Karpas-422 (cell line): ENCODE measurements at regions not wholly inside any gene's neighbourhood (a gene's known extent, or its start where the extent isn't known, plus 50 kb on each side); places are given as distances from the start of the nearest gene placed in this dataset.

Experiments used
- DNase-seq: peaks from one replicate; pipeline ENCODE4 v3.0.0-alpha.2; 2015
- H2AFZ ChIP-seq: fragments of 200-600 bp; sonication (generic); 2 replicates; pipeline ENCODE4 v1.6.1; 2014; ENCODE audit warnings: antibody characterized with exemption, low read length, mixed read lengths
- H3K27ac ChIP-seq: fragments of 200-600 bp; sonication (generic); 2 replicates; pipeline ENCODE4 v1.5.1; 2014; ENCODE audit warnings: mild to moderate bottlenecking, low read length, moderate library complexity
- H3K27me3 ChIP-seq: fragments of 200-600 bp; sonication (generic); 2 replicates; pipeline ENCODE4 v1.6.1; 2014; ENCODE audit warnings: low read length, mixed read lengths
- H3K36me3 ChIP-seq: fragments of 200-600 bp; sonication (generic); 2 replicates; pipeline ENCODE4 v1.6.1; 2014; ENCODE audit warnings: low read length, mixed read lengths; ENCODE audit not compliant: insufficient read depth
- H3K4me1 ChIP-seq: fragments of 200-600 bp; sonication (generic); 2 replicates; pipeline ENCODE4 v1.6.1; 2014; ENCODE audit warnings: mild to moderate bottlenecking, low read length, mixed read lengths
- H3K4me2 ChIP-seq: fragments of 200-600 bp; sonication (generic); 2 replicates; pipeline ENCODE4 v1.6.1; 2014; ENCODE audit warnings: low read length, low read depth, mild to moderate bottlenecking; ENCODE audit not compliant: poor library complexity, severe bottlenecking
- H3K4me3 ChIP-seq: fragments of 200-600 bp; sonication (generic); 2 replicates; pipeline ENCODE4 v1.5.1; 2014; ENCODE audit warnings: mild to moderate bottlenecking, antibody characterized with exemption, low read length, mixed read lengths
- H3K79me2 ChIP-seq: fragments of 200-600 bp; sonication (generic); 2 replicates; pipeline ENCODE4 v1.6.1; 2014; ENCODE audit warnings: mild to moderate bottlenecking, low read length, mixed read lengths
- H3K9ac ChIP-seq: fragments of 200-600 bp; sonication (generic); 2 replicates; pipeline ENCODE4 v1.6.0; 2014; ENCODE audit warnings: low read length
- H3K9me2 ChIP-seq: fragments of 200-600 bp; sonication (generic), shearing (Covaris generic); replicated peaks from 2 replicates; pipeline ENCODE4 v1.6.0; 2014; ENCODE audit warnings: mild to moderate bottlenecking, low read length, moderate library complexity; ENCODE audit not compliant: insufficient read depth
- H3K9me3 ChIP-seq: fragments of 300-700, 200-600 bp; sonication (generic); 2 replicates; pipeline ENCODE4 v1.6.1; 2014; ENCODE audit warnings: low read length, mixed read lengths
- H4K20me1 ChIP-seq: fragments of 200-600 bp; sonication (generic); 2 replicates; pipeline ENCODE4 v1.6.1; 2014; ENCODE audit warnings: mild to moderate bottlenecking, antibody characterized with exemption, low read length, low read depth; ENCODE audit not compliant: insufficient read depth

- Histone ChIP-seq H3K4me3 (no peak overlapping the region), H3K79me2 (no peaks in the 10 kb centered on the region), H3K27me3 (no peaks in the 10 kb centered on the region), H3K36me3 (no peaks in the 10 kb centered on the region), H3K9ac (no peak overlapping the region), H2AFZ (no peak overlapping the region), H3K4me1 (no peaks in the 10 kb centered on the region), H4K20me1 (no peaks in the 10 kb centered on the region), H3K9me2 (no peaks in the 10 kb centered on the region), H3K9me3 (no peaks in the 10 kb centered on the region), H3K4me2 (no peak overlapping the region), H3K27ac (no peak overlapping the region)
- DNase-seq, result no peak
Measured at GRCh38 chr12:91657032-91657431, 474.4 kb upstream of the DCN start.

GRCh38 chr12:91655966-91656365, 473.3 kb upstream of the DCN start:
- Histone ChIP-seq H3K36me3 (no peaks in the 10 kb centered on the region), H3K9ac (no peak overlapping the region), H3K9me2 (no peaks in the 10 kb centered on the region), H3K9me3 (no peaks in the 10 kb centered on the region), H3K27ac (no peak overlapping the region), H3K79me2 (no peaks in the 10 kb centered on the region), H4K20me1 (no peaks in the 10 kb centered on the region), H3K4me1 (no peaks in the 10 kb centered on the region), H3K4me2 (no peak overlapping the region), H2AFZ (no peak overlapping the region), H3K4me3 (no peak overlapping the region), H3K27me3 (no peaks in the 10 kb centered on the region)
- no peak for DNase-seq

- Histone ChIP-seq H2AFZ (no peak overlapping the region), H3K36me3 (no peaks in the 10 kb centered on the region), H3K4me1 (no peaks in the 10 kb centered on the region), H3K27me3 (no peaks in the 10 kb centered on the region), H3K9ac (no peak overlapping the region), H3K4me3 (no peak overlapping the region), H3K27ac (no peak overlapping the region), H3K79me2 (no peaks in the 10 kb centered on the region), H3K9me3 (no peaks in the 10 kb centered on the region), H3K9me2 (no peaks in the 10 kb centered on the region), H4K20me1 (no peaks in the 10 kb centered on the region), H3K4me2 (no peak overlapping the region)
- no peak for DNase-seq
Measured at GRCh38 chr12:91654087-91654486, 471.5 kb upstream of the DCN start.

- no peaks in the 10 kb centered on the region for H3K9me2 ChIP-seq
- H3K4me1 ChIP-seq, result no peaks in the 10 kb centered on the region
- no peaks in the 10 kb centered on the region for H4K20me1 ChIP-seq
- DNase-seq, result no peak
- H3K4me2 ChIP-seq, result no peak overlapping the region
- H2AFZ ChIP-seq, result no peak overlapping the region
- no peaks in the 10 kb centered on the region for H3K36me3 ChIP-seq
- H3K79me2 ChIP-seq, result no peaks in the 10 kb centered on the region
- no peak overlapping the region for H3K4me3 ChIP-seq
- H3K9me3 ChIP-seq, result no peaks in the 10 kb centered on the region
- H3K9ac ChIP-seq, result no peak overlapping the region
- no peak overlapping the region for H3K27ac ChIP-seq
- no peaks in the 10 kb centered on the region for H3K27me3 ChIP-seq
Measured at GRCh38 chr12:91651728-91652127, 469.1 kb upstream of the DCN start.

- no peak overlapping the region for H3K9ac ChIP-seq
- no peak overlapping the region for H2AFZ ChIP-seq
- H3K36me3 ChIP-seq, result no peaks in the 10 kb centered on the region
- no peak for DNase-seq
- H3K27me3 ChIP-seq, result no peaks in the 10 kb centered on the region
- H3K79me2 ChIP-seq, result no peaks in the 10 kb centered on the region
- H3K4me2 ChIP-seq, result no peak overlapping the region
- no peaks in the 10 kb centered on the region for H3K4me1 ChIP-seq
- no peaks in the 10 kb centered on the region for H4K20me1 ChIP-seq
- H3K9me2 ChIP-seq, result no peaks in the 10 kb centered on the region
- H3K27ac ChIP-seq, result no peak overlapping the region
- H3K9me3 ChIP-seq, result no peaks in the 10 kb centered on the region
- H3K4me3 ChIP-seq, result no peak overlapping the region
Measured at GRCh38 chr12:91643763-91644162, 461.1 kb upstream of the DCN start.

- Histone ChIP-seq H3K27me3 (no peaks in the 10 kb centered on the region), H3K79me2 (no peaks in the 10 kb centered on the region), H3K4me3 (no peak overlapping the region), H3K4me1 (no peaks in the 10 kb centered on the region), H3K4me2 (no peak overlapping the region), H2AFZ (no peak overlapping the region), H3K27ac (no peak overlapping the region), H3K9me2 (no peaks in the 10 kb centered on the region), H3K9ac (no peak overlapping the region), H3K36me3 (no peaks in the 10 kb centered on the region), H3K9me3 (no peaks in the 10 kb centered on the region), H4K20me1 (no peaks in the 10 kb centered on the region)
- DNase-seq, result no peak
Measured at GRCh38 chr12:91640021-91640420, 457.4 kb upstream of the DCN start.

GRCh38 chr12:91639327-91639726, 456.7 kb upstream of the DCN start:
- Histone ChIP-seq H2AFZ (no peak overlapping the region), H3K9me2 (no peaks in the 10 kb centered on the region), H3K4me3 (no peak overlapping the region), H3K79me2 (no peaks in the 10 kb centered on the region), H4K20me1 (no peaks in the 10 kb centered on the region), H3K36me3 (no peaks in the 10 kb centered on the region), H3K27me3 (no peaks in the 10 kb centered on the region), H3K9me3 (no peaks in the 10 kb centered on the region), H3K4me1 (no peaks in the 10 kb centered on the region), H3K4me2 (no peak overlapping the region), H3K27ac (no peak overlapping the region), H3K9ac (no peak overlapping the region)
- DNase-seq, result no peak

GRCh38 chr12:91637789-91638624, 455.4 kb upstream of the DCN start:
- no peaks in the 10 kb centered on the region for H4K20me1 ChIP-seq
- H3K9me3 ChIP-seq, result no peaks in the 10 kb centered on the region
- no peak overlapping the region for H3K9ac ChIP-seq
- DNase-seq, result no peak
- H3K27ac ChIP-seq, result no peak overlapping the region
- no peak overlapping the region for H3K4me2 ChIP-seq
- H3K36me3 ChIP-seq, result no peaks in the 10 kb centered on the region
- no peaks in the 10 kb centered on the region for H3K9me2 ChIP-seq
- H3K4me1 ChIP-seq, result no peaks in the 10 kb centered on the region
- no peak overlapping the region for H3K4me3 ChIP-seq
- H3K27me3 ChIP-seq, result no peaks in the 10 kb centered on the region
- no peaks in the 10 kb centered on the region for H3K79me2 ChIP-seq
- no peak overlapping the region for H2AFZ ChIP-seq
